GM06990 (cell line): ENCODE measurements at regions not wholly inside any gene's neighbourhood (a gene's known extent, or its start where the extent isn't known, plus 50 kb on each side); places are given as distances from the start of the nearest gene placed in this dataset.
"Not testable (repeated sequence)": the region's sequence is repeated elsewhere in the genome, so short reads cannot be mapped to it uniquely, and the experiment has no call there.

ENCODE experiments used
- DNase-seq: peaks from one replicate; pipeline ENCODE4 v3.0.0-alpha.2; 2011; ENCODE audit not compliant: insufficient read length; ENCODE audit errors: extremely low read depth
- H3K27me3 ChIP-seq: replicated peaks from 2 replicates; pipeline ENCODE4 v1.6.0; 2011; ENCODE audit warnings: low read length; ENCODE audit not compliant: control insufficient read depth, insufficient read depth
- H3K36me3 ChIP-seq: 2 replicates; pipeline ENCODE4 v1.5.1; 2011; ENCODE audit warnings: low read length; ENCODE audit not compliant: control insufficient read depth, insufficient read depth
- H3K4me3 ChIP-seq: replicated peaks from 2 replicates; pipeline ENCODE4 v1.5.1; 2011; ENCODE audit warnings: low read depth, mild to moderate bottlenecking, control low read depth, low read length
- TF ChIP-seq, protein P1 (sequence below): IDR thresholded peaks from 2 replicates; pipeline ENCODE4 v1.5.1; 2011; ENCODE audit warnings: low read length, control low read depth, mild to moderate bottlenecking, inconsistent platforms; ENCODE audit not compliant: insufficient read depth, poor library complexity, severe bottlenecking

DNA sequence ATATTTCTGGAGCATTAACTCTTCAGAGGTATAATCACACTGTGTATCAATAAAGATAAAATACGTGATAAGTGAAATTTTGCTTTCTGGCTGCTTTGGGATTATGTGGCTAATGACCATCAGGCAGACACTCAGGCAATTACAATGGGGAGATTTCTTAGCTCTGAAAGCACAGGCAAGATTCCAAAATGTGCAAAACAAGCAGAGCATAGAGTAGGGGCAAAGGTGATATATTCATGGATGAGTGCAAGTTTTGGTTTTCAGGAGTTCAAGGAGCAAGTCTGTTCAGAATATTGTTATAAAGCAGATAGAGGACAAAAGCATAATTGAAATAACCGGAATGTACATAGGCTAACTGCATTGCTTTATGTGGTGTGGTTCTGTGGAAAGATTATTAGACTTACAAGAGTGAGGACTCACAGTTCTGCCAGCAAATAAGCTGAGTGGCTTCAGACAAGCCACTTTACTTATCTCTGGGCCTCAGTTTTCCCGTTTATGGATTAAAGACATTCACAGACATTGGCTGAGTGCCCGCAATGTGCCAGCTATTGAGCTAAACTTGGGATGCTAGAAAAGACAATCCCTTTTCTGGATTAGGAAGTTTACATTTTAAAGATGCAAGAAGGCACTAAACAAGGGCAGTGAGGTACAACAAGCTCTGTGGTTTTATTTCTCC is 945.6 kb upstream of the ARRDC3 start:
- Histone ChIP-seq H3K36me3 (no peaks in the 10 kb centered on the region), H3K27me3 (no peaks in the 10 kb centered on the region), H3K4me3 (no peak overlapping the region)
- TF ChIP-seq, protein P1, sequence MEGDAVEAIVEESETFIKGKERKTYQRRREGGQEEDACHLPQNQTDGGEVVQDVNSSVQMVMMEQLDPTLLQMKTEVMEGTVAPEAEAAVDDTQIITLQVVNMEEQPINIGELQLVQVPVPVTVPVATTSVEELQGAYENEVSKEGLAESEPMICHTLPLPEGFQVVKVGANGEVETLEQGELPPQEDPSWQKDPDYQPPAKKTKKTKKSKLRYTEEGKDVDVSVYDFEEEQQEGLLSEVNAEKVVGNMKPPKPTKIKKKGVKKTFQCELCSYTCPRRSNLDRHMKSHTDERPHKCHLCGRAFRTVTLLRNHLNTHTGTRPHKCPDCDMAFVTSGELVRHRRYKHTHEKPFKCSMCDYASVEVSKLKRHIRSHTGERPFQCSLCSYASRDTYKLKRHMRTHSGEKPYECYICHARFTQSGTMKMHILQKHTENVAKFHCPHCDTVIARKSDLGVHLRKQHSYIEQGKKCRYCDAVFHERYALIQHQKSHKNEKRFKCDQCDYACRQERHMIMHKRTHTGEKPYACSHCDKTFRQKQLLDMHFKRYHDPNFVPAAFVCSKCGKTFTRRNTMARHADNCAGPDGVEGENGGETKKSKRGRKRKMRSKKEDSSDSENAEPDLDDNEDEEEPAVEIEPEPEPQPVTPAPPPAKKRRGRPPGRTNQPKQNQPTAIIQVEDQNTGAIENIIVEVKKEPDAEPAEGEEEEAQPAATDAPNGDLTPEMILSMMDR = no peak
- no peak for DNase-seq

DNA sequence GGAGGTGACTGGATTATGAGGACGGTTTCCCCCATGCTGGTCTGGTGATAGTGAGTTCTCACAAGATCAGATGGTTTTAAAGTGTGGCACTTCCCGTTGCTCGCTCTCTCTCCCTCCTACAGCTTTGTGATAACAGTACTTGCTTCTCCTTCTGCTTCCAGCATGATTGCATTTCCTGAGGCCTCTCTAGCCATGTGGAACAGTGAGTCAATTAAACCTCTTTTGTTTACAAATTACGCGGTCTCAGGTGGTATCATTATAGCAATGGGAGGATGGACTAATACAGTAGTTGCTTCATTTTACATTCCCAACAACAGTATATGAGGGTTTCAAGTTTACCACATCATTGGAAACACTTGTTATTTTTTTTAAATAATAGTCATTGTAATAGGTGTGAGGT is 937.3 kb upstream of the ARRDC3 start:
- H3K4me3 ChIP-seq = no peak overlapping the region
- DNase-seq = no peak
- TF ChIP-seq, protein P1 = no peak
- no peaks in the 10 kb centered on the region for H3K27me3 ChIP-seq
- H3K36me3 ChIP-seq = no peaks in the 10 kb centered on the region

DNA sequence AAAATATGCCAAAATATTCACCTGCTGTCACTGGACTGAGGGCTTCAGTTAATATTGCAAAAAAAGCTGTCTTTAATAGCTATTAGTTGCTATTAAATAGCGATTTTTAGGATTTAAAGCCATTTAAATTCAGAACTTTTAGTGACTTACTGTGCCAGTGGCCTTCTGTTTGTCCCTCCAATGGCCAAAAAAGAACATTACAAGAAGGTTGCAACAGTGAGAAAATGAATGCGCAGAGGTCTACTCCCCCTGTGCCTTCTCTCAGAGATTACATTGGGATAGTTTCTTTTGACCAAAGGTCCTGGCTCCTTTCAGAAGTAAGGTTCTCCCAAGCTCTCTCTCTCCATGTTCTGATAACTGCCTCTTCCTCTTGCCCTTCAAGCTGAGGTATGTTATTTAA is 930.3 kb upstream of the ARRDC3 start:
- TF ChIP-seq, protein P1 = no peak
- DNase-seq = no peak
- no peak overlapping the region for H3K4me3 ChIP-seq

DNA sequence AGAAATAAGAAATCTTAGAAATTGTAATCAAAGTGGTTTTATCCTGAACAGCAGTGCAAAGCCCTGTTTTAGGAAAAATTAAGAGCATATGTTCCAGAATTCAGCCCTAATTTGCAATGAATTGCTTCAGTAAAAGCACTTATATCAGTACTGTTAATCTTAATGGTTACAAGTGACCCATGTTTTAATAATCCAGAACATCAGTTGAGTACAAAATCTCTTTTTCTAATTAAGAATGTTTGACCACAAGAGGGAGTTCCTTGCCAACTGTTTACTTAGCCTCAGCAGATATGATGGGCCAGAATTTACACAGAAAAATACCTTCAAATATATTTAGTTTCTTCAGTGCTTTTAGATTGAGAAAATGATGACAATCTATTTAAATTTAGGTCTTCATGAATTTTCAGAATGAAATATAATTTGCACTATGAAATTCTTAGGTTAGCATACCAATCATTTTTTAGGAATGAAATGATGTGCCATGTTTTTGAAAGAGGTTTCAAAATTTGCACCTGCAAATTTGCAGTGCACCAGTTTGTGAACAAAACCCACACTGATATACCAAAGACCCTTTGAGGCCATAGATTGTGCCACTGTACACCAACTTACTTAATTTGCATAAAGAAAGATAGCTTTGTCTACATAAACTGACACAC is 926.3 kb upstream of the ARRDC3 start:
- Histone ChIP-seq H3K36me3 (no peaks in the 10 kb centered on the region), H3K4me3 (no peak overlapping the region), H3K27me3 (no peaks in the 10 kb centered on the region)
- DNase-seq = no peak
- TF ChIP-seq, protein P1 = peak; percentile 45

More for the DNA sequence above, 930.3 kb upstream of the ARRDC3 start:
- H3K36me3 ChIP-seq = no peaks in the 10 kb centered on the region
- H3K27me3 ChIP-seq = no peaks in the 10 kb centered on the region

DNA sequence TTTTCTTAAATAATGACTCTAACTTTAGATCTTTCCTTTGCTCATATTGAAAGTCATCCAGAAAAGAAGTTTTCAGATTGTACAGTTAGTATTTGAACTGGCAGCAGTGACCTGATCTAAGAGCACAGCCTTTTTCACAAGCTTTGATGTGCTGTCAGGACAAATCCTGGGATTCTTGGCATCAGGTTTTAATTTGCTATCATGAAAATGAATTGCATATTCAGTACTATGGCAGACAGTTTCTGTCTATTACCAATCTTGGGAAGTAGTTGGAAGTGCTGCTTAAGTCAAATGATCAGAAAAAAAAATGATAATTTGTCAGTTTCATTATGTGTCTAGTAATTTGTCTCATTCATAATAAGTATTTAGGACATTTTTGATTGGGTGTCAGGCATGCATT is 925.6 kb upstream of the ARRDC3 start:
- Histone ChIP-seq H3K27me3 (no peaks in the 10 kb centered on the region), H3K36me3 (no peaks in the 10 kb centered on the region), H3K4me3 (no peak overlapping the region)
- DNase-seq = no peak
- TF ChIP-seq, protein P1 = no peak

DNA sequence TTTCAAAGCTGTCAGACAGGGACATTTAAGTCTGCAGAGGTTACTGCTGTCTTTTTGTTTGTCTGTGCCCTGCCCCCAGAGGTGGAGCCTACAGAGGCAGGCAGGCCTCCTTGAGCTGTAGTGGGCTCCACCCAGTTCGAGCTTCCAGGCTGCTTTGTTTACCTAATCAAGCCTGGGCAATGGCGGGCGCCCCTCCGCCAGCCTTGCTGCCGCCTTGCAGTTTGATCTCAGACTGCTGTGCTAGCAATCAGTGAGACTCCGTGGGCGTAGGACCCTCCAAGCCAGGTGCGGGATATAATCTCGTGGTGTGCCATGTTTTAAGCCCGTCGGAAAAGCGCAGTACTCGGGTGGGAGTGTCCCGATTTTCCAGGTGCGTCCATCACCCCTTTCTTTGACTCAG is 919.2 kb upstream of the ARRDC3 start:
- H3K36me3 ChIP-seq, H3K4me3 ChIP-seq, H3K27me3 ChIP-seq, DNase-seq: not testable (repeated sequence)
